A549 (cell line): ENCODE measurements at regions not wholly inside any gene's neighbourhood (a gene's known extent, or its start where the extent isn't known, plus 50 kb on each side); places are given as distances from the start of the nearest gene placed in this dataset.

ENCODE experiments used
- ATAC-seq, 2 experiments: fragments of 200-7000 bp in 1 of 2; fragments of >200 bp in 1 of 2; cut with Nextera tagmentation in 1 of 2; cut with Tn5 transposase in 1 of 2; 3 replicates each; pipeline versions ENCODE4 v1.8.0 to v1.9.1; 2018 to 2020; ENCODE audit warnings: mild to moderate bottlenecking in 1 of 2, moderate library complexity in 1 of 2
- CTCF ChIA-PET: fragments of 300-600 bp; sonication (Branson Sonifier 250); formaldehyde crosslinking; extraction: SDS; loops from one replicate; lab custom pipeline; 2021; ENCODE audit warnings: antibody characterized with exemption, inconsistent platforms; lab: Yijun Ruan, JAX
- POLR2A ChIA-PET: fragments of 350-600 bp; formaldehyde crosslinking; extraction: SDS; loops from one replicate; lab custom pipeline; 2021; ENCODE audit warnings: antibody characterized with exemption, inconsistent platforms; lab: Yijun Ruan, JAX
- DNase-seq, 2 experiments: peaks; one replicate each; pipeline versions ENCODE4 v3.0.0 to v3.0.0-alpha.2; 2011 to 2016; ENCODE audit warnings: low read depth in 1 of 2, low spot score in 1 of 2
- FAIRE-seq: peaks from 2 replicates; lab custom pipeline; 2011; peaks lifted over from hg19 to GRCh38; lab: Jason Lieb, UNC
- H3K27ac ChIP-seq, 2 experiments: fragments of >200 bp; sonication (Bioruptor Twin); formaldehyde crosslinking; 3 replicates each; pipeline ENCODE4 v1.5.1; 2016 to 2017
- H3K4me1 ChIP-seq: fragments of >200 bp; sonication (Bioruptor Twin); formaldehyde crosslinking; 3 replicates; pipeline ENCODE4 v1.6.1; 2016
- H3K4me2 ChIP-seq: fragments of >200 bp; sonication (Bioruptor Twin); formaldehyde crosslinking; 3 replicates; pipeline ENCODE4 v1.6.1; 2016
- H3K4me3 ChIP-seq: fragments of >200 bp; sonication (Bioruptor Twin); formaldehyde crosslinking; 3 replicates; pipeline ENCODE4 v1.5.1; 2016
- H3K9me3 ChIP-seq: fragments of >200 bp; sonication (Bioruptor Twin); formaldehyde crosslinking; 3 replicates; pipeline ENCODE4 v1.6.1; 2016
- BCL3 ChIP-seq: fragments of >200 bp; sonication (Bioruptor Twin); formaldehyde crosslinking; IDR thresholded peaks from 3 replicates; pipeline ENCODE4 v1.6.1; 2016
- CBX2 ChIP-seq: fragments of 200-600 bp; sonication (generic); IDR thresholded peaks from 2 replicates; pipeline ENCODE4 v1.6.1; 2016; ENCODE audit warnings: low read depth, mild to moderate bottlenecking, borderline replicate concordance
- CBX8 ChIP-seq: fragments of 200-600 bp; sonication (generic); IDR thresholded peaks from 2 replicates; pipeline ENCODE4 v1.6.1; 2016
- CHD2 ChIP-seq: fragments of 150-350 bp; IDR thresholded peaks from 2 replicates; pipeline ENCODE4 v1.6.1; 2014; ENCODE audit warnings: low read length; ENCODE audit not compliant: partially characterized antibody
- EHF ChIP-seq: fragments of 250-450 bp; sonication (Bioruptor Pico); IDR thresholded peaks from 2 replicates; pipeline ENCODE4 v1.5.0; 2020; ENCODE audit warnings: mild to moderate bottlenecking
- EP300 ChIP-seq, 2 experiments: fragments of >200 bp; sonication (Bioruptor Twin); formaldehyde crosslinking; IDR thresholded peaks; 2 replicates in 1 of 2; 3 replicates in 1 of 2; pipeline ENCODE4 v1.6.1; 2016 to 2017
- FOSL2 ChIP-seq, 2 experiments: fragments of 450-650 bp in 1 of 2; fragments of >200 bp in 1 of 2; sonication (Bioruptor Twin) in 1 of 2; formaldehyde crosslinking; IDR thresholded peaks; 2 replicates each; pipeline versions ENCODE4 v1.5.0 to v1.6.1; 2016 to 2020; ENCODE audit warnings: mild to moderate bottlenecking in 1 of 2, moderate library complexity in 1 of 2
- GATA3 ChIP-seq: IDR thresholded peaks from 2 replicates; pipeline ENCODE4 v1.6.1; 2012; ENCODE audit warnings: borderline replicate concordance
- HDAC2 ChIP-seq: fragments of 200-600 bp; sonication (generic); IDR thresholded peaks from 2 replicates; pipeline ENCODE4 v1.6.1; 2016
- HOXB13 ChIP-seq: fragments of 250-450 bp; sonication (Bioruptor Pico); IDR thresholded peaks from 2 replicates; pipeline ENCODE4 v1.5.0; 2020; ENCODE audit warnings: low read depth, mild to moderate bottlenecking, moderate library complexity
- HOXB5 ChIP-seq: fragments of 250-450 bp; sonication (Bioruptor Pico); IDR thresholded peaks from 2 replicates; pipeline ENCODE4 v1.5.0; 2020; ENCODE audit warnings: mild to moderate bottlenecking, moderate library complexity
- JUN ChIP-seq, 2 experiments: fragments of >200 bp; sonication (Bioruptor Twin); formaldehyde crosslinking; IDR thresholded peaks; 2 replicates in 1 of 2; 3 replicates in 1 of 2; pipeline ENCODE4 v1.6.1; 2016 to 2017
- JUNB ChIP-seq: fragments of >200 bp; sonication (Bioruptor Twin); formaldehyde crosslinking; IDR thresholded peaks from 2 replicates; pipeline ENCODE4 v1.6.1; 2016
- KDM1A ChIP-seq: fragments of 200-600 bp; sonication (generic); IDR thresholded peaks from 2 replicates; pipeline ENCODE4 v1.6.1; 2016; ENCODE audit warnings: low read depth, mild to moderate bottlenecking
- KDM5A ChIP-seq: fragments of 200-600 bp; sonication (generic); IDR thresholded peaks from 2 replicates; pipeline ENCODE4 v1.6.1; 2016; ENCODE audit warnings: antibody characterized with exemption, mild to moderate bottlenecking
- MYC ChIP-seq: IDR thresholded peaks from 2 replicates; pipeline ENCODE4 v1.6.1; 2012; ENCODE audit warnings: mild to moderate bottlenecking, inconsistent platforms, low read length, improper control_type of control experiment, borderline replicate concordance
- POLR2A ChIP-seq: IDR thresholded peaks from 2 replicates; pipeline ENCODE4 v1.6.1; 2012; ENCODE audit warnings: mild to moderate bottlenecking, low read length
- REST ChIP-seq: fragments of 200-600 bp; sonication (generic); IDR thresholded peaks from 2 replicates; pipeline ENCODE4 v1.6.1; 2016; ENCODE audit warnings: antibody characterized with exemption, mild to moderate bottlenecking, moderate library complexity
- SMC3 ChIP-seq: fragments of >200 bp; sonication (Bioruptor Twin); formaldehyde crosslinking; IDR thresholded peaks from 3 replicates; pipeline ENCODE4 v1.6.1; 2018; ENCODE audit warnings: inconsistent platforms
- ZFP36 ChIP-seq: fragments of 450-650 bp; IDR thresholded peaks from 2 replicates; pipeline ENCODE4 v1.6.1; 2014; ENCODE audit warnings: borderline replicate concordance; ENCODE audit not compliant: partially characterized antibody
- WGBS: methylation state at CpG from one replicate; pipeline ENCODE4 v1.1.6; 2017; ENCODE audit errors: missing lambda C conversion rate; 5-methylcytosine and 5-hydroxymethylcytosine counted together
- TF ChIP-seq, protein P1 (sequence below): IDR thresholded peaks from 2 replicates; pipeline ENCODE4 v1.6.1; 2012
- TF ChIP-seq, protein P2 (sequence below): IDR thresholded peaks from 2 replicates; pipeline ENCODE4 v1.6.1; 2012
- TF ChIP-seq, protein P3 (sequence below): fragments of 250-450 bp; sonication (Bioruptor Pico); IDR thresholded peaks from 2 replicates; pipeline ENCODE4 v1.5.0; 2021; ENCODE audit warnings: mild to moderate bottlenecking, moderate library complexity, borderline replicate concordance
- TF ChIP-seq, protein P4 (sequence below): IDR thresholded peaks from 2 replicates; pipeline ENCODE4 v1.6.1; 2012; ENCODE audit warnings: low read depth, borderline replicate concordance

DNA sequence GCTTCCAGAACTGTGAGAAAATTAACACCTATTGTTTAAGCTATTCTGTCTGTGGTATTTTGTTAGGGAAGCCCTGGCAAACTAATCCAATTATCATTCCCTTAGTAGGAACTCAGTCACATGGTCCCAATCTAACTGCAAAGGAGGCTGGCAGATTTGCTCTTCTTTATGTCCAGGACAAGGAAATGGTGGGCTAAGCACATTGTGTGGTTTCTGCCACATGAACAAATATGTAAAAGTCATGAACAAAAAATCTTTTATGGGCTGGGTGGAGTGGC is 278.6 kb upstream of the RPL38 start:
- no peak overlapping the region for H3K27ac ChIP-seq
- no peaks in the 10 kb centered on the region for H3K4me1 ChIP-seq
- no peak for FAIRE-seq
- H3K4me2 ChIP-seq: no peak overlapping the region
- DNase-seq: no peak
- no peak for ATAC-seq
- peaks cover 11% of the 10 kb centered on the region for H3K9me3 ChIP-seq
- no peak for TF ChIP-seq KDM5A
- no peak for TF ChIP-seq GATA3
- TF ChIP-seq JUN (IDR thresholded peaks at IDR 0.05): no peak
- TF ChIP-seq CHD2: no peak
- TF ChIP-seq, protein P1, sequence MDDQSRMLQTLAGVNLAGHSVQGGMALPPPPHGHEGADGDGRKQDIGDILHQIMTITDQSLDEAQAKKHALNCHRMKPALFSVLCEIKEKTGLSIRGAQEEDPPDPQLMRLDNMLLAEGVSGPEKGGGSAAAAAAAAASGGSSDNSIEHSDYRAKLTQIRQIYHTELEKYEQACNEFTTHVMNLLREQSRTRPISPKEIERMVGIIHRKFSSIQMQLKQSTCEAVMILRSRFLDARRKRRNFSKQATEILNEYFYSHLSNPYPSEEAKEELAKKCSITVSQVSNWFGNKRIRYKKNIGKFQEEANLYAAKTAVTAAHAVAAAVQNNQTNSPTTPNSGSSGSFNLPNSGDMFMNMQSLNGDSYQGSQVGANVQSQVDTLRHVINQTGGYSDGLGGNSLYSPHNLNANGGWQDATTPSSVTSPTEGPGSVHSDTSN: no peak
- TF ChIP-seq, protein P2, sequence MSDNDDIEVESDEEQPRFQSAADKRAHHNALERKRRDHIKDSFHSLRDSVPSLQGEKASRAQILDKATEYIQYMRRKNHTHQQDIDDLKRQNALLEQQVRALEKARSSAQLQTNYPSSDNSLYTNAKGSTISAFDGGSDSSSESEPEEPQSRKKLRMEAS: no peak
- TF ChIP-seq REST: no peak
- TF ChIP-seq EHF (CRISPR knock-in tag): no peak
- TF ChIP-seq CBX2: no peak
- TF ChIP-seq POLR2A: no peak
- TF ChIP-seq BCL3: no peak
- no peak for TF ChIP-seq ZFP36
- TF ChIP-seq HOXB13: no peak
- TF ChIP-seq FOSL2 (IDR thresholded peaks at IDR 0.05): no peak
- TF ChIP-seq FOSL2 (CRISPR knock-in tag; IDR thresholded peaks at IDR 0.05): no peak
- TF ChIP-seq HDAC2: no peak
- no peak for TF ChIP-seq CBX8
- TF ChIP-seq EP300 (IDR thresholded peaks at IDR 0.05): no peak
- no peak for TF ChIP-seq HOXB5 (CRISPR knock-in tag)
- TF ChIP-seq SMC3: no peak
- ChIA-PET POLR2A (no interaction called here), CTCF (interaction anchor here (1.1 kb wide), 1 partner anchor 9 kb away, joined by 3 read pairs; no protein-coding TSS in a partner anchor)
- H3K4me3 ChIP-seq: no peak overlapping the region

- FAIRE-seq: no peak
- H3K9me3 ChIP-seq: peaks cover 8% of the 10 kb centered on the region
- DNase-seq: no peak
- no peak overlapping the region for H3K4me2 ChIP-seq
- CTCF ChIA-PET: interaction anchor here (0.8 to 1.6 kb wide), 4 partner anchors 9 to 285 kb away, joined by 3 to 5 read pairs (median 4); partner anchors contain the start of gene SDK2
- 46% methylated on average over 8 of the region's 8 CpGs for WGBS
- peak; percentile 44 to 65; a peak in 2 of 6 replicates for ATAC-seq
- TF ChIP-seq JUNB (no peak), MYC (no peak), KDM1A (no peak), KDM5A (no peak)
- TF ChIP-seq, protein P3, sequence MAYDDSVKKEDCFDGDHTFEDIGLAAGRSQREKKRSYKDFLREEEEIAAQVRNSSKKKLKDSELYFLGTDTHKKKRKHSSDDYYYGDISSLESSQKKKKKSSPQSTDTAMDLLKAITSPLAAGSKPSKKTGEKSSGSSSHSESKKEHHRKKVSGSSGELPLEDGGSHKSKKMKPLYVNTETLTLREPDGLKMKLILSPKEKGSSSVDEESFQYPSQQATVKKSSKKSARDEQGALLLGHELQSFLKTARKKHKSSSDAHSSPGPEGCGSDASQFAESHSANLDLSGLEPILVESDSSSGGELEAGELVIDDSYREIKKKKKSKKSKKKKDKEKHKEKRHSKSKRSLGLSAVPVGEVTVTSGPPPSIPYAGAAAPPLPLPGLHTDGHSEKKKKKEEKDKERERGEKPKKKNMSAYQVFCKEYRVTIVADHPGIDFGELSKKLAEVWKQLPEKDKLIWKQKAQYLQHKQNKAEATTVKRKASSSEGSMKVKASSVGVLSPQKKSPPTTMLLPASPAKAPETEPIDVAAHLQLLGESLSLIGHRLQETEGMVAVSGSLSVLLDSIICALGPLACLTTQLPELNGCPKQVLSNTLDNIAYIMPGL (CRISPR knock-in tag): no peak
- TF ChIP-seq, protein P4, sequence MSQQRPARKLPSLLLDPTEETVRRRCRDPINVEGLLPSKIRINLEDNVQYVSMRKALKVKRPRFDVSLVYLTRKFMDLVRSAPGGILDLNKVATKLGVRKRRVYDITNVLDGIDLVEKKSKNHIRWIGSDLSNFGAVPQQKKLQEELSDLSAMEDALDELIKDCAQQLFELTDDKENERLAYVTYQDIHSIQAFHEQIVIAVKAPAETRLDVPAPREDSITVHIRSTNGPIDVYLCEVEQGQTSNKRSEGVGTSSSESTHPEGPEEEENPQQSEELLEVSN: no peak
- H3K4me1 ChIP-seq: peaks cover 6% of the 10 kb centered on the region; the same call in 2 of the 3 replicates
- no peak overlapping the region for H3K4me3 ChIP-seq
- H3K27ac ChIP-seq: no peak overlapping the region
- POLR2A ChIA-PET: no interaction called here
Observed at GRCh38 chr17:73929860-73930430, 273.5 kb upstream of the RPL38 start.
